ENCODE measurements at regions not wholly inside any gene's neighbourhood (a gene's known extent, or its start where the extent isn't known, plus 50 kb on each side); places are given as distances from the start of the nearest gene placed in this dataset.

GRCh38 chr1:221915764-221916163 lies 173.9 kb upstream of the DUSP10 start:
- H3K9me3 ChIP-seq, result no peaks in the 10 kb centered on the region
- no peak overlapping the region for H3K4me3 ChIP-seq
- TF ChIP-seq CTCF (IDR thresholded peaks at IDR 0.05) (no peak), POLR2A (IDR thresholded peaks at IDR 0.05) (no peak), POLR2AphosphoS5 (IDR thresholded peaks at IDR 0.05) (no peak), EP300 (IDR thresholded peaks at IDR 0.05) (no peak)
- 79 to 97% methylated on average over 2 of the region's 2 CpGs for WGBS, 2 donors
- no peak overlapping the region for H3K27ac ChIP-seq
- H3K4me1 ChIP-seq, result no peaks in the 10 kb centered on the region
- no peaks in the 10 kb centered on the region for H3K27me3 ChIP-seq
- DNase-seq, result no peak
- no peaks in the 10 kb centered on the region for H3K36me3 ChIP-seq
- no peak for ATAC-seq (ENCODE audit: low FRiP score in 2 of 2)

GRCh38 chr1:221913351-221913892 lies 171.5 kb upstream of the DUSP10 start:
- Histone ChIP-seq H3K36me3 (no peaks in the 10 kb centered on the region), H3K27ac (no peak overlapping the region), H3K9me3 (no peaks in the 10 kb centered on the region), H3K27me3 (no peaks in the 10 kb centered on the region), H3K4me1 (no peaks in the 10 kb centered on the region), H3K4me3 (no peak overlapping the region)
- no peak for DNase-seq
- 82 to 94% methylated on average over 3 of the region's 3 CpGs for WGBS, 2 donors
- ATAC-seq (ENCODE audit: low FRiP score in 2 of 2), result no peak
- TF ChIP-seq POLR2A (IDR thresholded peaks at IDR 0.05) (no peak), CTCF (IDR thresholded peaks at IDR 0.05) (no peak), EP300 (IDR thresholded peaks at IDR 0.05) (no peak), POLR2AphosphoS5 (IDR thresholded peaks at IDR 0.05) (no peak)

- Histone ChIP-seq H3K4me3 (no peak overlapping the region), H3K9me3 (no peaks in the 10 kb centered on the region), H3K36me3 (no peaks in the 10 kb centered on the region), H3K27ac (no peak overlapping the region), H3K4me1 (no peaks in the 10 kb centered on the region), H3K27me3 (no peaks in the 10 kb centered on the region)
- ATAC-seq (ENCODE audit: low FRiP score in 2 of 2) (peak in 1 of 2 donors; percentile 47), DNase-seq (no peak)
- TF ChIP-seq EP300 (IDR thresholded peaks at IDR 0.05) (no peak), POLR2AphosphoS5 (IDR thresholded peaks at IDR 0.05) (no peak), CTCF (IDR thresholded peaks at IDR 0.05) (no peak), POLR2A (IDR thresholded peaks at IDR 0.05) (no peak)
These were observed 170.3 kb upstream of the DUSP10 start for GRCh38 chr1:221912230-221912629.

- DNase-seq (no peak), ATAC-seq (ENCODE audit: low FRiP score in 2 of 2) (no peak)
- Histone ChIP-seq H3K9me3 (no peaks in the 10 kb centered on the region), H3K27me3 (no peaks in the 10 kb centered on the region), H3K4me3 (no peak overlapping the region), H3K36me3 (no peaks in the 10 kb centered on the region), H3K27ac (no peak overlapping the region), H3K4me1 (no peaks in the 10 kb centered on the region)
- 67 to 74% methylated on average over 1 of the region's 1 CpG for WGBS, 2 donors
- TF ChIP-seq POLR2AphosphoS5 (IDR thresholded peaks at IDR 0.05), result no peak
- TF ChIP-seq CTCF (IDR thresholded peaks at IDR 0.05), result no peak
- no peak for TF ChIP-seq POLR2A (IDR thresholded peaks at IDR 0.05)
- TF ChIP-seq EP300 (IDR thresholded peaks at IDR 0.05), result no peak
These were observed 169.8 kb upstream of the DUSP10 start for GRCh38 chr1:221911714-221912113.

- WGBS, 2 donors, result 75 to 85% methylated on average over 4 of the region's 4 CpGs
- no peak for ATAC-seq (ENCODE audit: low FRiP score in 2 of 2)
- H3K4me1 ChIP-seq, result no peaks in the 10 kb centered on the region
- H3K27me3 ChIP-seq, result no peaks in the 10 kb centered on the region
- H3K4me3 ChIP-seq, result no peak overlapping the region
- H3K27ac ChIP-seq, result no peak overlapping the region
- H3K36me3 ChIP-seq, result no peaks in the 10 kb centered on the region
- DNase-seq, result no peak
- TF ChIP-seq EP300 (IDR thresholded peaks at IDR 0.05) (no peak), POLR2AphosphoS5 (IDR thresholded peaks at IDR 0.05) (no peak), CTCF (IDR thresholded peaks at IDR 0.05) (no peak), POLR2A (IDR thresholded peaks at IDR 0.05) (no peak)
- no peaks in the 10 kb centered on the region for H3K9me3 ChIP-seq
These were observed 168.3 kb upstream of the DUSP10 start for GRCh38 chr1:221910222-221910621.
